GM18520 (cell line): ENCODE measurements at regions not wholly inside any gene's neighbourhood (a gene's known extent, or its start where the extent isn't known, plus 50 kb on each side); places are given as distances from the start of the nearest gene placed in this dataset.

Source experiments
- ATAC-seq: cut with Tn5 transposase; IDR thresholded peaks from one replicate; pipeline ENCODE4 v1.9.1; 2021; ENCODE audit not compliant: unreplicated experiment

DNA sequence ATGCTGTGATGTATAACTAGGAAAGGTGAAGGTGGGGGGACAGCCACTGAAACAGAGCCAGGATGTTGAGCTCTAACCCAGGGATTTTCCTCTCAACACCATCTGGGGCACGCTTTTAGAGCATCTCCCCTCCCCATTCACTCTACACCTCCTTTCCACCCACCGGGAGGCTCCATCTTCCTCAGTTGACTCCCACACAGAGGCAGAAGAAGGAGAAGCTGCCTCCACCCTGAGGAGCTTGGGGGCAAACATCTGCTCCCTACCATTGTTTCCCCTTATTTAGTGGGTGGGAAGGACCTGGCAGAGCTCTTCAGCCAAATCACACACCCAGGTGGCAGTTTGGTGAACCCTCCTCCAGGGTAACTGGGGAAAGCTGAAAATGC, 50.0 kb upstream of the ADA2 start:
- no peak for ATAC-seq
